ENCODE measurements at regions not wholly inside any gene's neighbourhood (a gene's known extent, or its start where the extent isn't known, plus 50 kb on each side); places are given as distances from the start of the nearest gene placed in this dataset.

- no peak for TF ChIP-seq CTCF (conservative IDR thresholded peaks at IDR 0.05 in 1 of 2, IDR thresholded peaks at IDR 0.05 in 1 of 2; ENCODE audit: extremely low read depth in 1 of 2, insufficient read depth in 1 of 2, low read depth in 1 of 2, low read length in 2 of 2)
- no peak for TF ChIP-seq EZH2 (IDR thresholded peaks at IDR 0.05; ENCODE audit: borderline replicate concordance, low read length)
These were observed 108.4 kb upstream of the EPHA4 start for GRCh38 chr2:221680548-221680947.

Data from mammary epithelial cell (primary cell).